GM19239 (cell line): ENCODE measurements at regions not wholly inside any gene's neighbourhood (a gene's known extent, or its start where the extent isn't known, plus 50 kb on each side); places are given as distances from the start of the nearest gene placed in this dataset.

ENCODE experiments used
- DNase-seq: peaks from one replicate; pipeline ENCODE4 v3.0.0; 2011; ENCODE audit warnings: low spot score; ENCODE audit not compliant: insufficient read length
- FAIRE-seq: peaks from 2 replicates; lab custom pipeline; 2011; peaks lifted over from hg19 to GRCh38; lab: Jason Lieb, UNC

DNA sequence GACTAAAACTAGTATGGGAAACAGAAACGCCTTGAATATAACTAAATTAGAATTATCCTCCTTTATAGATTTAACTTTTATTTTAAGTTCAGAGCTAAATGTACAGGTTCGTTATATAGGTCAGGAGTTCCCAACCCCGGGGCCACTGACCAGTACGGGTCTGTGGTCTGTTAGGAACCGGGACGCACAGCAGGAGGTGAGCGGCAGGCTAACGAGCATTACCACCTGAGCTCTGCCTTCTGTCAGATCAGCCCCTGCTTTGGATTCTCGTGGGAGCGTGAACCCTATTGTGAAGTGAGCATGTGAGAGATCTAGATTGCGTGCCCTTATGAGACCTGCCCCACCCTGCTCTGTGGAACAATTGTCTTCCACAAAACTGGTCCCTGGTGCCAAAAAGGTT, 51.0 kb downstream of the FAT4 start:
- FAIRE-seq (no peak), DNase-seq (no peak)

GRCh38 chr4:125368146-125368545, 53.4 kb downstream of the FAT4 start:
- FAIRE-seq = no peak

GRCh38 chr4:125368671-125369081, 53.9 kb downstream of the FAT4 start:
- DNase-seq = no peak
- FAIRE-seq = no peak

More at GRCh38 chr4:125368146-125368545, 53.4 kb downstream of the FAT4 start:
- DNase-seq = no peak

- FAIRE-seq (no peak), DNase-seq (no peak)
Observed at GRCh38 chr4:125369098-125369497, 54.3 kb downstream of the FAT4 start.

DNA sequence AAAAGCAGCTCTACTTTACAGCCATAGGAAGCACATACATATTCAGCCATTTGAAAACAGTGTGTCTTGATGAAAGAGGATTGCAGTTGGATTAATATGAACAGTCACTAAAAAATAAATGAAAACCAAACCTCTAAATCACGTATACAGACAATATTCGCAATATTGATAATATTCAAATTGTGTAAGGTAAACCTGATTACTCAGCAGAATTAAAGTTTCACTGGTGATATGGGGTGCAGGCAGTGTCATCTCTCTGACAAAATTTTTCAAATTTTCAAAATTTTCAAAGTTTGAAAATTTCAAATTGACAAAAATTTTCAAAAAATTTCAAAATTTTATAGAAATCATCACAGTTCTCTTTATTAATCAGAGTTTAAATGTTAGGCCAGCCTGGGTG, 55.7 kb downstream of the FAT4 start:
- DNase-seq (no peak), FAIRE-seq (no peak)

DNA sequence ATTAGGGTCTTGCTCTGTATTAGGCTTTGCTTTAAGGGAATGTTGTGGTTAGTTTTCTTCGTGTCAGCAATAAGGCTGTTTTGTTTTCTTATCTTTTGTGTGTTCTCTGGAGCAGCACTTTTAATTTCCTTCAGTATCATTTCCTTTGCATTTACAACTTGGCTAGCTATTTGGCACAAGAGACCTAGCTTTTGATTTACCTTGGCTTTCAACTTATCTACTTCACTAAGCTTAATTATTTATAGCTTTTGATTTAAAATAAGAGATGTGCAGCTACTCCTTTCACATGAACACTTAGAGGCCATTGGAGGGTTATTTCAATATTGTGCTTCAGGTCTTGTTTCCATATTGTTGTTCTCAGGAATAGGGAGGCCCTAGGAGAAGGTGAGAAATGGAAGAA, 68.2 kb downstream of the FAT4 start:
- FAIRE-seq (no peak), DNase-seq (no peak)

GRCh38 chr4:125387770-125388169, 73.0 kb downstream of the FAT4 start:
- DNase-seq (no peak), FAIRE-seq (no peak)

- no peak for FAIRE-seq
- DNase-seq = no peak
Observed at GRCh38 chr4:125388613-125389012, 73.9 kb downstream of the FAT4 start.

DNA sequence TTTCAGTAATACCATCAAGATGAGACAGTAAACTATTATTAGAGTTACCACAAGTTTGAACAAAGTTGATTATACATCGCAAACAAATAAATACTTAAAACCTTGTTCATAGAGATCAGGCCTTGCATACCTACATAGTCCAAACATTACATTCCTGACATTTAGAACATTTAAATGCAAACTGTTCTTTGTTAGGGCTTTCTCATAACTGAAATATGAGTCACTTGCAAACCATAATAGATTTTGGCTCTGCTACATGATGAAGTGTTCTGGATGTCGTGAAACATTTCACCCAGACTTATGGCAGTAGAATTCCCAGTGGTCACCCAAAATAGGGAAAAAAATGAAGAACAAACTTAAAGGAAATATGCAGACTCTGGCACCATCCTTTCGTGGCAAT, 75.0 kb downstream of the FAT4 start:
- DNase-seq (no peak), FAIRE-seq (no peak)

GRCh38 chr4:125390126-125390525, 75.4 kb downstream of the FAT4 start:
- FAIRE-seq = peak; percentile 54
- no peak for DNase-seq

GRCh38 chr4:125390727-125391126, 76.0 kb downstream of the FAT4 start:
- no peak for DNase-seq
- FAIRE-seq = no peak

DNA sequence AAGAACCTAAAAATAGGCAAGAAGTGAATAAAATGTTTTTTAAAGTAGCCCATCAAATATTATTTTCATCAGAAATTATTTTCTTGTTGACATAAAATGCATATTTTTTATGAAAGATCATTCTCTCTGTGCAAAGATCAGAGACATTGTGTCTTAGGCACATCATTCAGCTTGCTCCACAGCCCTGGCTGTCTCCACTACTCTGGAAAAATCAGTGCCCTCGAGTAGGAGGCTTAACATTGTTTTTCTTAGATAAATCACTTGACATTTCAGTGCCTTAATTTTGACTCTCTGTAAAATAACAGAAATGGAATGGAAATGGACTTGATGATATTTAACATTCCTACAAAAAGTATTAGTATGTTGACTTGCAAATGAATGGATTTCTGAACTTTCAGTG, 77.9 kb downstream of the FAT4 start:
- FAIRE-seq (no peak), DNase-seq (no peak)

DNA sequence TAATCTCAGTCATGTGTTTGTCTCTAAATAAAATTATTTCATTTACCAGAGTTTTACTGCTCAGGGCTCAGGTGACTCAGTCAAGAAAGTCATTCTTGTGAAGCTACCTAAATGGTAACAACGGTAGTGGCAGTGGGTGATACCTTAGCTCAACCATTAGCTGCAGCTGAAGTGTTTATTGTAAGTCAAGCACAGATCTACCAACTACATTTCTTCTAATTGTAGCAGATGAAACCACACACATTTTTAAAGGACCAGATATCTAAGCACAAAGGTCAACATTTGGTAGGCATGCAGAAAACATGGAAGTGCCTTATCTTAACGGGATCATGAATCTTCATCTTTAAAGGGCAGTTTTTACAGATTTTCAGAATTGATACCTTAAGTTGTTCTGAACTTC, 79.1 kb downstream of the FAT4 start:
- DNase-seq (no peak), FAIRE-seq (no peak)

- DNase-seq = no peak
- FAIRE-seq = no peak
Observed at GRCh38 chr4:125397226-125397625, 82.5 kb downstream of the FAT4 start.

DNA sequence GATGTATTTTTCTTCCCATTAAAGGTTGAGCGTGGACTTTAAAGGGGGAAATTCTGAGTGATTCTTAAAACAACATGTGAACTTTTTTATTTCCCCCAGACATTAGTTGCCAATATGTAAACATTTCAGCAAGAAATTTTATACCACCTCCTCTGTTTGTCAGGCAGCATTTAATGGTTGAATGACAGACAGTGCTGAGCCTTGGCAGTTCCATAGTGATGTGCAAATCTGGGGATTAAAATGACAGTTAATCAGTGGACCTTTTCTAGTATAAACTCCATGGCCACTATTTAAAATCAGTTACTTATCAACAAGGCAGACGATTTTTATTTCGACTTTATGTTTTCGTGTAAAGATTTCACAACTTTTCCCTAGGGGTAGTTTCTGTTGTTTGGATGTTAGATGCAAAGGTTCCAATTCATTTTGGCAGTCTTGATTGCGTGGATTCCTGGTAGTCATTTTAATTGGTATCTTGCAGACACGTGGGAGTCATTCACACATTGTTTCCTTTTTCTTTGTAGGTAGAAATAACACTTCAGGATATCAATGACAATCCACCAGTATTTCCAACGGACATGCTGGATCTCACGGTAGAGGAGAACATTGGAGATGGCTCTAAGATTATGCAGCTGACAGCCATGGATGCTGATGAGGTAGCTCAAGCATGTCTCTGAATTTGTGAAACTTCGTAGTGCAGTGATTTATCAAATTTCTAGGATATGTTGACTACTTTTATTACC, 83.7 kb downstream of the FAT4 start:
- DNase-seq (no peak), FAIRE-seq (no peak)

DNA sequence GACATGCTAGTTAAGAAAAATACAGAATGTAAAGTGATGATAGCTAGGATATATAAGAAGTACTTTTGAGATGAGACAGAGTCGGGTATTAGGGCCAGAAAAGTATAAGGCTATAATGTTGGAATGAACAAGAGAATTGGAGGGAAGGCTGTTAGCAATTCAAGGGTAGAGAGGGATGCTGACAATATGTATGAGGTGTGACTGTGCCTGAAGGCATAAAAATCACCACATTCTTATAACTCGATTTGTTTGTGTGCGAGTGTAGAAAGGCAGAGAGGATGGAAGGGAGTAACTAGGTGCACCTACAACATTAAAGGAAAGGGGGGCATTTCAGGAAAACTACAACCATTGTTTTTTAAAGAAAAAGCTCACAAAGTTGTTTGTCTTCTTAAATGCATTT, 86.0 kb downstream of the FAT4 start:
- DNase-seq (no peak), FAIRE-seq (no peak)

- FAIRE-seq (no peak), DNase-seq (no peak)
Observed at GRCh38 chr4:125401784-125402183, 87.0 kb downstream of the FAT4 start.

- DNase-seq = no peak
- FAIRE-seq = no peak
Observed at GRCh38 chr4:125420526-125420925, 105.8 kb downstream of the FAT4 start.

DNA sequence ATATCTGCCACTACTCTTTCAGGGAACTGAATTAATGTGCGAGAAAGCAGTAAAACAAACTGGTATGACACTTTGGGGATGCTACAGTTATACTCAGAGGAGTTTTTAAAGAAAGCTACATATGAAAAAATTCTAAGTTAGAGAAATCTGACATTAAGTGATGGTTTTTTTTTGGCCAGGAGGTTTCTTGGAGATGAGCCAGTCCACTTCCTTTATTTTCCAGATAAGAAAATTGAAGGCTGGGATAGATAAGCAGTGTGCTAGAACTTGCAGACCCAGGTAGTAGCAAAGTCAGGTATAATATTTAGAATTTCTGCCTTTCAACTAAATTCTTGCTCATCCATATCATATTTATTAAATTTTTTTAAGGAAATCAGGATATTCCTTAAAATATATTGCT, 106.8 kb downstream of the FAT4 start:
- no peak for FAIRE-seq
- DNase-seq = no peak

DNA sequence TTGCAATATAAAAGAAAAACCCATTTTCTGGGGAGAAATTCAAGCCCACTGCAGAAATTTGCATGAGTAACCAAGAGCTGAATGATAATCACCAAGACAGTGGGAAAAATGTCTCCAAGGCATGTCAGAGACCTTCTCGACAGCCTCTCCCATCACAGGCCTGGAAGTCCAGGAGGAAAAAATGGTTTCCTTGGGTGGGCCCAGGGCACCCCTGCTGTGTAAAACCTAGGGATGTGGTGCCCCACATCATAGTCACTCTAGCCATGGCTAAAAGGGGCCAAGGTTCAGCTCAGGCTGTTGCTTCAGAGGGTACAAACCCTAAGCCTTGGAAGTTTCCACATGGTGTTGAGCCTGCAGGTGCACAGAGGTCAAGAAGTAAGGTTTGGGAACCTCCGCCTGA, 108.4 kb downstream of the FAT4 start:
- DNase-seq = no peak
- no peak for FAIRE-seq

GRCh38 chr4:125428832-125429231, 114.1 kb downstream of the FAT4 start:
- no peak for DNase-seq
- no peak for FAIRE-seq

- FAIRE-seq (no peak), DNase-seq (no peak)
Observed at GRCh38 chr4:125430086-125430485, 115.3 kb downstream of the FAT4 start.

- DNase-seq (no peak), FAIRE-seq (no peak)
Observed at GRCh38 chr4:125432078-125432477, 117.3 kb downstream of the FAT4 start.
